ENCODE measurements at regions not wholly inside any gene's neighbourhood (a gene's known extent, or its start where the extent isn't known, plus 50 kb on each side); places are given as distances from the start of the nearest gene placed in this dataset.

- TF ChIP-seq BRF1 (IDR thresholded peaks at IDR 0.05; ENCODE audit: borderline replicate concordance, extremely low read depth, insufficient read length) (no peak), ETS1 (conservative IDR thresholded peaks at IDR 0.05; ENCODE audit: control insufficient read depth, low read depth, low read length) (no peak), NELFE (IDR thresholded peaks at IDR 0.05; ENCODE audit: insufficient read depth, insufficient read length) (no peak), NFXL1 (CRISPR knock-in tag; IDR thresholded peaks at IDR 0.05) (no peak), CTCF (IDR thresholded peaks at IDR 0.05 in 2 of 3, conservative IDR thresholded peaks at IDR 0.05 in 1 of 3; ENCODE audit: insufficient read depth in 2 of 3, low read depth in 1 of 3, low read length in 3 of 3) (no peak), CEBPB (tag; IDR thresholded peaks at IDR 0.05) (no peak), CEBPG (CRISPR knock-in tag; IDR thresholded peaks at IDR 0.05) (no peak), CEBPG (tag; conservative IDR thresholded peaks at IDR 0.05 in 1 of 2, IDR thresholded peaks at IDR 0.05 in 1 of 2) (no peak), MYC (IDR thresholded peaks at IDR 0.05; ENCODE audit: low read depth, low read length) (no peak), MYC (CRISPR knock-in tag; IDR thresholded peaks at IDR 0.05; ENCODE audit: borderline replicate concordance, low read depth) (no peak), ADNP (tag; IDR thresholded peaks at IDR 0.05) (no peak), ZNF274 (IDR thresholded peaks at IDR 0.05; ENCODE audit: borderline replicate concordance, low read depth, low read length) (no peak), SP1 (CRISPR knock-in tag; IDR thresholded peaks at IDR 0.05) (no peak)
These were observed 304.5 kb upstream of the DIPK2B start for GRCh38 chrX:45505214-45505613.
